HG03064 (cell line): ENCODE measurements at regions not wholly inside any gene's neighbourhood (a gene's known extent, or its start where the extent isn't known, plus 50 kb on each side); places are given as distances from the start of the nearest gene placed in this dataset.

Source experiments
- ATAC-seq: cut with Tn5 transposase; IDR thresholded peaks from one replicate; pipeline ENCODE4 v1.9.1; 2021; ENCODE audit warnings: low read depth; ENCODE audit not compliant: unreplicated experiment

DNA sequence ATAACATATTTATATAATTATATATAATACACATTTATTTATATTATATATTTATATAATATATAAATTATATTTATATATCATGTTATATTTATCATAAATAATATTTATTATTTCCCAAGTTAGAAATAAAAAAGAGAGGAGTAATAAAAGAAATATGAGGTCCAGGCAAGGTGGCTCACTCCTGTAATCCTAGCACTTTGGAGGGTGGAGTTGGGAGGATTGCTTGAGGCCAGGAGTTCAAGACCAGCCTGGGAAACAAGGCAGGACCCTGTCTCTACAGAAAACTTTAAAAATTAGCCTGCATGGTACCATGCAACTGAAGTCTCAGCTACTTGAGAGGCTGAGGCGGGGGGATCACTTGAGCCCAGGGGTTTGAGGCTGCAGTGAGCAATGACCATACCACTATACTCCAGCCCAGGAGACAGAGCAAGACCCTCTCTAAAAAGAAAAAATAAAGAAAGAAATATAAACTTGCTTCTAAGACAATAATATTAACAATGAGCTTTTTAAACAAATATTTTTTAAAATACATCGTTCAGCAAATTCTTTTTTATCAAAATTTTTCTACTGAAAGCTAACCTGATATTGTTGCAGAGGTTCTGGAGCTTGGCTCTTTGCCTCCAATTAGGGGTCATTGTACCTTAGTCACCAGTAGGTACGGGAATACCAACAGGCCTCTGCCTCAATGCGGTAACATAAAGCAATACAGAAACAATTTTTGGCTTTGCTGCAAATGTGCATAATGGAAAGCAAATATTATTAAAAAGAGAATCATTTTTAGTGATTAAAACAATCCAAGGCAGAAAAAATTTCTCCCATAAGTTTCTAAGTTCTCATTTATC is 290.0 kb downstream of the SETD4 start:
- no peak for ATAC-seq

DNA sequence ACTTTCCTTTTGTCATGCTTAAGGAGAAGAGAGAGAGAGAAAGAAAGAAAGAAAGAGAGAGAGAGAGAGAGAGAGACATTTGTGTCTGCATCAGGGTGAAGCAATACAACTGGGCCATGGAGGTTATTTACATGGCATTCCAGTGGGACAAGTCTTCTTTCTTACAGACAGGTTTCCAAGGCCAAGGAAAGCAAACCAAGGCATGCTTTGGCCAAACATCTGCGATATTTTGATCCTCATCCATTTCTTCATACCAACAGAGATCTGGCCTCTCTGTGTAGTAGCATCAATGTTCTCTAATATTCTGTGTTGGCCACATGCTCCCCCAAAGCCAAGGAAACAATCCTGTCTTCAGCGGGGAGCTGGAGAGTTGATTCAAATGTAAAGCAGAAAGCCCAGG is 292.1 kb downstream of the SETD4 start:
- no peak for ATAC-seq

DNA sequence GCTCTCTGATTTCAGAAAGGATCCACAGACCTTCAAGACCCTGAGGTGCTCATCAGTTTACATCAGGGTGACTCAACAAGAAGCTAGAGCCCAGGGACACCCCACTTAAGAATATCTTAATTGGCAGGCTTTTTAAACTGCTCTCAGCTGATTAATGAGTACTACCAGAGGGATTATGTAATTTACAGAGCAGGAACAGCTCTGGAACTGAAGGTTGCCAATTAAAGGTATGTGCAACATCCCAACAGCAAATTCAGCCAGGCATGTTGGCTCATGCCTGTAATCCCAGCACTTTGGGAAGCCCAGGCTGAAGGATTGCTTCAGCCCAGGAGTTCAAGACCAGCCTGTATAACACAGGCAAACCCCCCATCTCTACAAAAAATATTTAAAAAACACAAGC is 295.7 kb downstream of the SETD4 start:
- ATAC-seq, result no peak

DNA sequence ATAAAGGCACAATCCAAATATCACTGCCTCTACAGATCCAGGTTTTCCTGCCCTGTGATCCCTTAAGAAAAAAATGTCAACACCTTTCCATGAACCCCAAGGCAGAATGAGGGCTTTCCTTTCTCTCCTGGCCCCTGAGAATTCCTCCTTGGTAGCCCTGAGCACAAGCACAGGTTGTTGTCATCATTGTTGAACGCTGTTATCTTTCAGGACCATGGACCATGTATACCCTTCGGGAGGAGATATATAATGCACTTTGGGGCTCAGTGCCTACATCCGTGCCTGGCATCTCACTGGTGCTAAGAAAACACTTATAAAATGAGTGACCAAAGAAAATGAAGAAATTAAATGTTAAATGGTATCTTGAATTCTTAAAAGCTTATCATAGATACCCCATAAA is 296.2 kb downstream of the SETD4 start:
- no peak for ATAC-seq

DNA sequence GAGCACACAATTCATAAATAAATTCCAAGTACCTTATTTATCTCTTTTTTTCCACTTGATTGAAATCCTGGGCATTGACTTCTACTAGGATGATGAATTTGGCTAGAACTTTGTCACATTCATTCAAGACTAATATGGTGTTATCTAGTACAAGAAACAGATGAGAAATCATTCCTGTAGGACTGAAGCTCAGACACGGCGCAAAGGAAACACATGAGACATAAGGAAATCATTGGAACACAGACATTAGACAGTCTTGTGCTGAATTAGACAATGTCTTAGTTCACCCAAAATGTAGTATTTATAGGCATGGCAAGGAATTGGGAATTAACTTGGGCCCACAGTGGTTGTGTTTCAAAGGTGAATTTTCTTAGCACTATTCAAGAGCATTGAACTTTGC is 305.7 kb downstream of the SETD4 start:
- no peak for ATAC-seq

DNA sequence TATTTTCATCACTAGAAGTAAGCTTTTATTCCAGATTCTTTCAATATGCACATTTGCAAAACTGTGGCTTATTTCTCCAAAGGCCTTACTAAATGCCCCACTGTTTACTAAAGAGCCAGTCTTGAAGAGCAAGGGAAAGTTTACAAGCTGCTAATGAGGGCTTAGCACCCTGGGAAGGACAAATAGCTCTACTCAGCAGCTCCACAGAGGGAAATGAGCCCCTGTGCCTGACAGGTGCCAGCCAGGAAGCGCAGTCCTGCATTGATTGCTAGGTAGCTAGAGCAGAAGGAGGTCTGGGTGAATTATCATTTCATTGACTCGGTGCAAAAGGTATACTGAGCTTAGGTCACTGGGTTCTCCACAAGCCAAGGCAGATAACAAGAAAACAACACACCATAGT is 307.0 kb downstream of the SETD4 start:
- ATAC-seq, result no peak

DNA sequence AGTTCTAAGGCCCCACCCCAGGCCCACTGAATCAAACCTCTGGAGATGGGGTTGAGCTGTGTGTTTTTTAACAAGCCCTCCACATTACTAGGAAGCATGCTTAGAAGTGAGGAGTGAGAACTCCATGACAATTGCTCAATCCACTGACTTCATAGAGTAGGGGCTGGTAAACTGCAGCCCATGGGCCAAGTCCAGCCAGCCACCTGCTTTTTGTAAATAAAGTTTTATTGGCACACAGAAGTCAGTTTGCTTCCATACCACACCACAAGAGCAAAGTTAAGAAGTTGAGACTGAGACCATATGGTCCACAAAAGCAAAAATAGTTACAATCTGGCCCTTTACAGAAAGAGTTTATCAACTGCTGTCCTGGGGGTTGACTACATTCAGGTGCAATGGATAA is 309.2 kb downstream of the SETD4 start:
- ATAC-seq, result no peak

DNA sequence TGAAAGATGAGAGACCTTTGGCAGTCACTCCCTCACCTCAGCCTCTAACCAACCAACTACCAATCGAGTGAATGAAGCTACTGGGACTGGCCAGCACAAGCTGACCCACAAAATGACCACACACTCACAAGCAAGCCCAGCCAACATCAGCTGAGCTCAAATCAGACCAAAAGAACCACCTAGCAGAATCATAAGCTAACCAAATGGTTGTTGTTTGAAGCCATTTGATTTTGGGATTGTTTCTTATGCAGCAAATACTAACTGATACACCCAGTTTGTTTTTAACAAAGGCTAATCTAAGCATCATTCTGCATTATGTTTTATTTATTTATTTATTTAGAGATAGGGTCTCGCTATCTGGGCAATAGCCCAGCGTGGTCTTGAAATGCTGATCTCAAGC is 310.4 kb downstream of the SETD4 start:
- ATAC-seq, result no peak

DNA sequence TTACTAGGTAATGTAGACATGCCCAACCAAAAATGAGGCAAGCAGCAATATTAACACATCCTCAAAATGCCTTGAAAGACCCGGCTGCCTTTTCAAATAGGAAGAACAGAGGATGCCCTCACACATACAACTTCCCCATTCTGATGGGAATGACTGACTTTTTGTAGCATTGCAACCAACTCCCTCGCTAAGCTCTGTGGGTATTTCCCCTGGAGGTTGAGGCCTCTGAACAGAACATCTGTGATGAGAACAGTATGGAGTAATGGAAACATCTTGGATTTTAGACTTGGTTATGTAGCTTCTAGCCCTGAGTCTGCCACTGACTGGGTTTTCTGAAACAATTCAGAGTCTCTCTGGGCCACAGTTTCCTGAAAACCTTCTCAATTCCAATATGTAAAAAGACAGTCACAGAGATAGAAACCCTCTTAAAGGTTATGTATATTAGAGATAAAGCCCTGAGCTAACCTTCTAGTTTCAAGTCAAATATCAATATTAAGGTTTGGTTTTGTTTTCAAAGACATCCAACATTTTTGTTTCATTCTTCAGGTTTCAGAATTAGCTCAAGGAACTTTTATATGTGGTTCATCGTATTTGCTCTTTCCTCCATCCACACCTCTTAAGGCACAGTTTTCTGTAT is 311.5 kb downstream of the SETD4 start:
- no peak for ATAC-seq

DNA sequence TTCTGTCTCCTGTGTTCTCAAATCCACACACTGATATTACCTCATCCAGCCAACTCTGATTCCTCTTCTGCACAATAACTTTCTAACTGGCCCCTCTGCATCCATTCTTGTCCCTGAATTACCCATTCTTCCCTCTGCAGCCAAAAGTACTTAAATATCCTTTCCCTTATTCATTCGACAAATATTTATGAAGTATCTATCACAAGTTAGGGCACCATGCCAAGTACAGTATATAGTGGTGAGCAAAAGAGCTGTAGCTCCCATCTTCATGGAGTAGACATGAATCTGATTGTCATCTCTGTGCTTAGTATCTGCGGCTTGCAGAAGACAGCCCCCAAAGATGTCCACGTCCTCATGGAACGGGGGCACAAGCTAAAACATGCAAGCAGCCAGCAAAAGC is 316.8 kb downstream of the SETD4 start:
- no peak for ATAC-seq

DNA sequence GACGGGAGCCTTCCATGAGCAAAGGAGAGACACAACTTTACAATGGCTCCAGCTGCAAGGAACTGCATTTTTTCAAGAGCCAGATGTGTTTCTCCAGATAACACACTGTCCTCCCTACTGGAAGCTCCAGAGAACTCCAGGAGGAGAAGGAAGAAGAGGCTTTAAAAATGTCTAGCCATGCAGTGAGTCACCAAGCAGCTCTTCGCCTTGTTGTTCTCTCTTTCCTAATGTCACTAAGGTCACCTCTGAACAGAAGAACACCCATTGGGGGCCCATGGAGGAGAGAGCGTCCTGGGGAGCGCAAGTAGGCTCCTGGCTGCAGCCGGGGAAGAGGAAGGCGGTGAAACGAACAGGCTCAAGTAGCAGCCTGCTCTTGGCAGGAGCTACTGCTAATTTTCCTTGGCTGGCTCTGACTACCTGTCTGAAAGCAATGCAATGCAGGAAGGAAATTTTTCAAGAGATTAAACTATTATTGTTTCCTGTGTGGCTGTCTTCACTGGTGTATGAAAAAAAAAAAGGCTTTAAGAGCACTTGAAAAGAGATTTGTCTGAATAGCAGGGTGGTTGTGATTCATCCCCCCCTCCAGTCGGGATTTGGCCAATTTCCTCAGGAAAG is 321.9 kb downstream of the SETD4 start:
- ATAC-seq, result no peak

DNA sequence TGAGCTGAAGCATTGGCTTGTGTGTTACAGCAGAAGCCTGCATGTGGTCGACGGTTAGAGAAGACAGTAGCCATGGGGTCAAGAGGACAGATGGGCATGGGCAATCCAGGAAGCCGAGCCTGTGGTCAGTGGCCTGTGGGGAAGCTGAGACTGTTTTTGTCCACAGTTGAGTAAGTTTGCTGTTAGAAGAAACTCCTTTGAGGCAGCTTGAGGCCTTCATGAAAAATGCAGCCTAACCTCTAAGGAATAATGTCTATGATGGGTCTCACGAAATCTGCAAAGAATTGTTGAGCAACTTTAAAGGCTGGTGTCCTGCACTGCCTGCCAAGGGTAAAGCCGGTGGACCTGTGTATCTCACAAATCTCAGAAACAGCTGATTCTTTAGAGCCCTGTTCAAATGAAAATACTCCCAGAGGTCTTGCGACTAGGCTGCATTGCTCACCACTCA is 322.4 kb downstream of the SETD4 start:
- ATAC-seq, result no peak

DNA sequence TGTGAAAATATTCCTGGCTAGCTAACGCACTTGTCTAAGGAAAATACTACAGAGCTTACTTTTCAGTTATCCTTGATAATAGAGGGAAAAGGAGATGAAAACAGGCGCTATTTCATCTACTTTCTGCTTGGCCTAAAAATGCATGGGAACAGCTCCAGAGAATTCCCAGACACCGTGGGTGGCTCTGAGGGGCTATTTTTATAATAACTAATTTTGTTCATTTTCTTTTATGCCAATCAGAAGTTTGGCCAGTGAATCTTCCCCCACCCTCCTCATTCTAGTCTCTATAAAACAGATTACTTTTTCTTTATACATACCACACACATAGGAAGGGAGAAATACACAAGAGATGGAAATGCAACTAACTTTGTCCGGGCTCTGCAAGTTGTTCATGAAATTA is 322.9 kb downstream of the SETD4 start:
- no peak for ATAC-seq

DNA sequence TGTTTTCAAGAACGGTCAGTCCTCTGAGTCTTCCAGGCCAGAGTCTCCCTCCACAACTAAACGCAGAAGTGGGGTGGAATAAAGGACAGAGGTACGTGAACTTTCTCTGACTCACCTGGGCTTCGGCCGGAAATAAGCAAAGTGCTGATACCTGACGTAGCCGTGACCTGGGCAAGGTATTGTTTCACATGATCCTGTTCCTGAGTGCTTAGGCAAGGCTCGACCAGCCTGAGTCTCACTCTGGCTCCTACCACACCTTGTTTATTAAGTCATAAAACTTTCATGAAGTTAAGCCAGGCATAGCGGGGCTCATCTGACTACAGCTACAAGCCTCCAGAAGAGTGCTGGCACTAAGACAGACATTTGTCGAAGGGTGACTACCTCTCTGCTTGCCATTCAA is 327.5 kb downstream of the SETD4 start:
- ATAC-seq, result no peak

DNA sequence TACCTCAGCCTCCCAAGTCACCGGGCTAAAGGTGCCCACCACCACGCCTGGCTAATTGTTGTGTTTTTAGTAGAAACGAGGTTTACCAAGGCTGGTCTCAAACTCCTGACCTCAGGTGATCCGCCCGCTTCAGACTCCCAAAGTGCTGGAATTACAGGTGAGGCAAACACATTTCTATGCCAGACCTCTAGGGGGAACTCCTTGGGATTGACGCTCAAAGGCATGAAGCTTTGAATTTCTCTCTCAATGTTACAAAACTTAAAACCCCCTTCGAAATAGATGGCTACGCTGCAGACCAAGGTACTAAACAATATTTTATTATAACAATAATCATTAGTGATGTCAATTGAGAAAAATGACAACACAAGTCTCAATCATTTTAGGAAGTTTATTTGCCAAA is 330.0 kb downstream of the SETD4 start:
- no peak for ATAC-seq

DNA sequence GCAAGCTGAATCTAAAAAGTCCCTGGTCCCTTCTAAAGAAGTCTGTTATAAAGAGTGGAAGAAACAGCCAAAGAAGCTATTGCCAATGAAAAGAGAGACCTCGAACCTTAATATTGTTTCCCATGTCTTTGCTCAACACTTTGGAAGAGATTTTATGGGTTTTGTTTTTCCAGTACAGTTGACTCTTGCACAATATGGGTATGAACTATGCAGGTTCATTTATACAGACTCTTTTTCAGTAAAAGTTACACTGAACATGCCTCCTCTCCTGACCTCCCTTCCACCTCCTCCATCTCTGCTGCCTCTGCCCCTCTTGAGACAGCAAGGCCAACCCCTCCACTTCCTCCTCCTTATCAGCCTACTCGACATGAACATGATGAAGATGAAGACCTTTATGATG is 332.5 kb downstream of the SETD4 start:
- no peak for ATAC-seq

DNA sequence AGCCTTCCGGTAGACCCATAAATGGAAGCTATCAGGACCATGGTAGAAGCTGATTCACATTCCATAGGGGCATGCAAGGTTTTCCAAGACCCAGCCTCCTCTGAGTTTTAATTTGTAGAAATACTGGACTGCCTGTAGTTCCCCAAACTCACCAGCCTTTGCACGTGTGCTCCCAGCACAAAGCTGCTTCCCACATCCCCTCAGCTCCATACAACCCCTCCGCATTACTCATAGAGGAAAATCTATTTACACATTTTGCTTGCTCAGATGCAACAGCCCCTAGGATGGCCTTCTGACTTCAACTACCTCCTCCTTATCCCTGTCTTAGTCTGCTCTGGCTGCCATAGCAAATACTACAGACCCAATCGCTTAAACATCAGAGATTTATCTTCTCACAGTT is 336.2 kb downstream of the SETD4 start:
- no peak for ATAC-seq

DNA sequence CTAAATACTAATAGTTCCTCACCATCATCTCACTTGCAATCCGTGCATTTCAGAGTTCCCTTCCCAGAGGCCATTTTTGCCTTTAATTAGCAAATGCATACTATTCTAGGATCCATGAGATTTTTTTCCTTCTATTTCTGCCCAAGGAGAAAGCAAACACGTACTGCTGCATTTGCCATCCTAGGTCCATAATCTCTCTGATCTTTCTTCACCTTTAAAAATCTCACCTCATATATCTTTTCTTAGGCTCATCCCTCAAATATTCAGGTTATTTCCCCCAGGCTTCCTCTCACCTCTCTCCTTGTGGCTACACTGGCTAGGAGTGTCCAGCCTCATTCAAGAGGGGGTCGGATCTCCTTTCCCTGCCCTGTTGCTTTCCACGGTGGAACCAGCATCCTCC is 338.6 kb downstream of the SETD4 start:
- no peak for ATAC-seq

DNA sequence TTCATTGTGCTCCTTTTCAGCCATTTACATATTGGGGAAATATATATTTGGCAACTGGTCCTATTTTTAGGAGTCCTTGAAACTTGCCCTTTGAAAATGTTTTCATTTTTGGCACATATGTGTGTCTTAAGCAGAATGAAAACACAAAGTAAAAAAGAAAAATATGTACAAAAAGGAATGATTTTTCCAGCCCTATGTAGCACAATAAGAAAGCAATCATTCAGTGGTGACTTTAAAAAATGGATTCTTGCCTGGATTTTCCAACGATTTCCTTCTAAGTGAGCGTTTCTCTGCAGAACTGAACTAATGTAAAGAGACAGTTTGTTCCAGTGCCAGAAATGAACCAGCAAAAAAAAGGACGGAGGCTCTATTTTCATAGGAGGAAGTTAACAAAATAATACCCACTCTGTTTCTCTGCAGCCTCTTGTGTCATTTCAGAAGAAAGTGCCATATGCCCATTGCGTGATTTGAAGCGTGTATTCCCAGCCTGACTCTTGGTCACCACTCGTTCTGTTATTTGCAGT is 340.1 kb downstream of the SETD4 start:
- no peak for ATAC-seq

DNA sequence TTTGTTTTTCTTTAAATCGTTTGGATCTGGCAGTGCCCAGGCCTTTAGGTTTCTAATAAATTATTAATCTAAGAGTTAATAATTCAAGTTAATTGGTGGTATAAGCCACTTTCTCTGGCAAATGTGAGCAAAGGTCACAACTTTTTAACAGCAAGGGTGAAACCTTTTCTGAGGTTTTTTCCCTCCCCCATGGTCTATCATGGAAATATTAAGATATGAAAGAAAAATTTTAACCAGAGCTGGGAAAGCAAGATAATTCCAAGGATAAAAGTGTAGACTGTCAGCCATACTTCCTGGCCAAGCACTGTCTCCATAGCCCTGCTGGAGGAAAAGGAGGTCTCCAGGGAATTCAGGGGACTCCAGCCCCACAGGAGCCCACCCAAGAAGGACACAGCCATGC is 341.2 kb downstream of the SETD4 start:
- no peak for ATAC-seq

DNA sequence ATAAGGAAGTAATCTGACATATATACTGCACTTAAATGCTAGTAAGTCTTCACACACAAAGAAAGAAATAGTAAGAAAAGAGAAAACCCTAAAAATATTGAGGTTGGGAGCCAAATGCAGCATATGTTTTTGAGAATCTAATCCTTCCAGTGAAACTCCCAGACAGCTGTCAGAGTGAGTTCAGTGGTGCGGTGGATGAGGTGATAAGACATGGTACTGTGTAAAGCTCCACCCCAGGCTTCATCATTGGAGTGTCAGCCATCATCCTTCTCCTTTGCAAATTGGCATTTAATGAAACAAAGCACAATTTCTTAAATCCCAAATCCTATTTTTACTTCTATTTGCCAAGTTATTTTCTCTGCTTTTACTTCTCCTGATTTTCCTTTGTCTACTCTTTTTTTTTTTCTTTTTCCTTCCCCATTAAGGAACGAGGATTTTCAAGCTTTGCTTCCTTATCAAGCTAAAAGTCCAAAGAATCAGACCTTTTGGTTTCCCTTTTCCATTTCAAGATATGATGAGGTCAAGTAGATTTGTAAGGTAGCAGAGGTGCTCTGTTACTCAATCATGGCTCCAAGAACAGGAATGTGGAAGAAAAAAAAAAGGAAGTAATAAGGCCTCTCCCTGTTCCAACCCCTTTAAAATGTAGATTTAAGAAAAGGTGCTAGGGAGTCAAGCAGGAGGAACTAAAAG is 343.3 kb downstream of the SETD4 start:
- no peak for ATAC-seq
